ENCODE measurements at regions not wholly inside any gene's neighbourhood (a gene's known extent, or its start where the extent isn't known, plus 50 kb on each side); places are given as distances from the start of the nearest gene placed in this dataset.

DNA sequence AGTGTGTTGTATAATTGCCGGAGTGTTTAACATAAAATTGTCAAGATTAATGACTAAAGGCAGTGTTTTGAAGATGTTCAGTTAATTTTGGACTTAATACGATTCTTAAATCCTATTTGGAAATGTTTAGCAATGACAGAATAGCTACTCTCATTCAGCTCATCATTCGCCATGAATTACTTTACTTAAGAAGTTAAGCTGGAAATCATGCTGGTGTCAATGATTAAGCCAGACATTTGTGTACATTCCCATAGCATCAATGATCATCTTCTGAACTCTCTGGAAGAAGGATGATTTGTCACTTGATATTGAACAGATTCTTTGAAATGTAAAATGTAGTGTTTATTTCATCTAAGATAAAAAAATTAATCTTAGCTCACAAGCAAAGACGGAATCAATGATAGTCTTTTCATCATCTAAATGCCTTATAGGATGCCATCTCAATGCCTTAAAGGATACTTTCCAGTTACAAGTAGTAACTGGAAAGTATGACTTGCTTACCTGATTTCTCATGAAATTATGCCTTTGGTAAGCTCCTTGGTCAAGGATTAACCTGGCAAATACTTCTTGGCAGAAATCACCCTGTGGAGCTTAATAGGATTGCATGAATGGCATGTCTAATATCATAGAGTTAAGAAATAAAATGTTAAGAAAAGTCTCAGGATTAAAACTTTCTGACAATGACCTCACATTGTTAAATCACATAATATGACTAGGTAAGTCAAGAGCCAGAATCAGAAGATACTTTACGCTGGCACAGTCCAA, 515.5 kb upstream of the AGA start:
- Histone ChIP-seq H3K27me3 (ENCODE audit: control insufficient read depth in 3 of 3, insufficient read depth in 3 of 3, low read length in 2 of 3) (no peaks in the 10 kb centered on the region), H3K36me3 (ENCODE audit: control insufficient read depth in 4 of 4, insufficient read depth in 4 of 4, low read length in 4 of 4) (no peaks in the 10 kb centered on the region), H3K4me3 (no peak overlapping the region), H3K9ac (ENCODE audit: insufficient read depth in 1 of 2, low read length in 2 of 2) (no peak overlapping the region), H3K27ac (ENCODE audit: low read depth in 1 of 2, low read length in 1 of 2) (no peak overlapping the region), H3K4me1 (ENCODE audit: control insufficient read depth in 5 of 5, insufficient read depth in 5 of 5, low read length in 5 of 5) (peaks cover 0 to 30% (median 0%) of the 10 kb centered on the region in 5 donors), H3K9me3 (ENCODE audit: control insufficient read depth in 4 of 4, insufficient read depth in 3 of 4, low read length in 3 of 4) (no peaks in the 10 kb centered on the region)
- WGBS, 2 donors: 68 to 80% methylated on average over 5 of the region's 5 CpGs
- ATAC-seq (ENCODE audit: insufficient read depth, low FRiP score) (no peak), DNase-seq (peak in 2 of 3 donors; percentile 87 to 95)
- TF ChIP-seq, protein P1, sequence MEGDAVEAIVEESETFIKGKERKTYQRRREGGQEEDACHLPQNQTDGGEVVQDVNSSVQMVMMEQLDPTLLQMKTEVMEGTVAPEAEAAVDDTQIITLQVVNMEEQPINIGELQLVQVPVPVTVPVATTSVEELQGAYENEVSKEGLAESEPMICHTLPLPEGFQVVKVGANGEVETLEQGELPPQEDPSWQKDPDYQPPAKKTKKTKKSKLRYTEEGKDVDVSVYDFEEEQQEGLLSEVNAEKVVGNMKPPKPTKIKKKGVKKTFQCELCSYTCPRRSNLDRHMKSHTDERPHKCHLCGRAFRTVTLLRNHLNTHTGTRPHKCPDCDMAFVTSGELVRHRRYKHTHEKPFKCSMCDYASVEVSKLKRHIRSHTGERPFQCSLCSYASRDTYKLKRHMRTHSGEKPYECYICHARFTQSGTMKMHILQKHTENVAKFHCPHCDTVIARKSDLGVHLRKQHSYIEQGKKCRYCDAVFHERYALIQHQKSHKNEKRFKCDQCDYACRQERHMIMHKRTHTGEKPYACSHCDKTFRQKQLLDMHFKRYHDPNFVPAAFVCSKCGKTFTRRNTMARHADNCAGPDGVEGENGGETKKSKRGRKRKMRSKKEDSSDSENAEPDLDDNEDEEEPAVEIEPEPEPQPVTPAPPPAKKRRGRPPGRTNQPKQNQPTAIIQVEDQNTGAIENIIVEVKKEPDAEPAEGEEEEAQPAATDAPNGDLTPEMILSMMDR (IDR thresholded peaks at IDR 0.05; ENCODE audit: control extremely low read depth, extremely low read depth): no peak

DNA sequence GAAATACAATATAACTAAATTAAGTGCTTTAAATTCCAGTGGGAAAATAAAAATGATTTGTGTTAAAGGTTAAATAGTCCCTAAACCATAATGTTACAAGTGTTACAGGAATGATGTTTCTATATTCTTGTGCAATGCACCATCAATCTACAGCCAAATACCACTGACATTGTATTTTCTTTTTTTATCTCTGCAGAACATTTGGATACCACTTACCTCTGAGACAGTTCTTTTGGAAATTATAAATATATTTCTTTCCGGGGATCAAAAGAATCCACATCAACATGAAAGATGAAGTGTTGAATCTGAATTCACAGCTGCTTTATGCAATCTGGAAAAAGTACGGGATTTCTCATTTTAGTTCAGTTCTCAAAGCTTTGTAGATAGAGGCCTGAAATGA, 518.3 kb upstream of the AGA start:
- 65 to 73% methylated on average over 2 of the region's 2 CpGs for WGBS, 2 donors
- no peak overlapping the region for H3K27ac ChIP-seq (ENCODE audit: low read depth in 1 of 2, low read length in 1 of 2)
- no peak for ATAC-seq (ENCODE audit: insufficient read depth, low FRiP score)
- no peak overlapping the region for H3K4me3 ChIP-seq
- H3K4me1 ChIP-seq (ENCODE audit: control insufficient read depth in 5 of 5, insufficient read depth in 5 of 5, low read length in 5 of 5): peaks cover 0 to 30% (median 0%) of the 10 kb centered on the region in 5 donors
- H3K9me3 ChIP-seq (ENCODE audit: control insufficient read depth in 4 of 4, insufficient read depth in 3 of 4, low read length in 3 of 4): no peaks in the 10 kb centered on the region
- TF ChIP-seq, protein P1 (IDR thresholded peaks at IDR 0.05; ENCODE audit: control extremely low read depth, extremely low read depth): no peak
- DNase-seq: peak in 2 of 3 donors; percentile 62 to 83
- no peaks in the 10 kb centered on the region for H3K27me3 ChIP-seq (ENCODE audit: control insufficient read depth in 3 of 3, insufficient read depth in 3 of 3, low read length in 2 of 3)
- no peaks in the 10 kb centered on the region for H3K36me3 ChIP-seq (ENCODE audit: control insufficient read depth in 4 of 4, insufficient read depth in 4 of 4, low read length in 4 of 4)
- H3K9ac ChIP-seq (ENCODE audit: insufficient read depth in 1 of 2, low read length in 2 of 2): no peak overlapping the region

DNA sequence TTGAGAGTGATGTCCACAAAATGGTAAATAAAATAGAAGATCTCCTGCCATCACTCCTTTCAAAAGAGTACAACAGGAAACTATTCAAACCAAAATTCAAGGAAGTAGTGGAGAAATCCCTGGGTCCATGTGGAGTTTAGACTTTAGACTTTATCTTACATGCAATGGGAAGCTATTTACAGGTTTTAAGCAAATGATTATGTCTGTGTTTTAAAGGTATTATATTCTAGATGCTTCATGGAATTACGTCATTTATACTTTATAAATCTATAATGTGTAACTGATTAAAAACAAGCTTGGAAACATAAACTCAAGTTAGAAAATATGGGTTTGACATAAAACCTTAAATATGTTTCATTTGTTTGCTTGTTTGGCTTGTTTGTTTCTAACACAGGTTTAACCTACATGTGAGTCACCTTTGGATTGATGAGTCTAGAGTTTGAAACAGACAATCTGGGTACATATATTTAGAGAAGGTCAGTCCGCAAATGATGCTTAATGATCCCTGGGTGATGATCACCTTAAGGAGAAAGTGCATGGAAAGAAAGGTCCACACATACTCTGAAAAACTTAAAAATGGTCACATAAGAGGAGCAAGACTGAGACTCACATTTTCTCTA, 519.6 kb upstream of the AGA start:
- Histone ChIP-seq H3K27me3 (ENCODE audit: control insufficient read depth in 3 of 3, insufficient read depth in 3 of 3, low read length in 2 of 3) (no peaks in the 10 kb centered on the region), H3K36me3 (ENCODE audit: control insufficient read depth in 4 of 4, insufficient read depth in 4 of 4, low read length in 4 of 4) (no peaks in the 10 kb centered on the region), H3K4me3 (no peak overlapping the region), H3K4me1 (ENCODE audit: control insufficient read depth in 5 of 5, insufficient read depth in 5 of 5, low read length in 5 of 5) (peaks cover 0 to 29% (median 0%) of the 10 kb centered on the region in 5 donors), H3K27ac (ENCODE audit: low read depth in 1 of 2, low read length in 1 of 2) (no peak overlapping the region), H3K9me3 (ENCODE audit: control insufficient read depth in 4 of 4, insufficient read depth in 3 of 4, low read length in 3 of 4) (no peaks in the 10 kb centered on the region), H3K9ac (ENCODE audit: insufficient read depth in 1 of 2, low read length in 2 of 2) (no peak overlapping the region)
- TF ChIP-seq, protein P1 (IDR thresholded peaks at IDR 0.05; ENCODE audit: control extremely low read depth, extremely low read depth): no peak
- 95 to 98% methylated on average over 2 of the region's 2 CpGs for WGBS, 2 donors
- no peak for ATAC-seq (ENCODE audit: insufficient read depth, low FRiP score)
- no peak for DNase-seq
